GM23248 (cell line): ENCODE measurements at regions not wholly inside any gene's neighbourhood (a gene's known extent, or its start where the extent isn't known, plus 50 kb on each side); places are given as distances from the start of the nearest gene placed in this dataset.
A peak's percentile ranks its signal among the peaks of the same experiment; 100 is the strongest.

Source experiments
- DNase-seq: peaks from one replicate; pipeline ENCODE4 v3.0.0-alpha.2; 2015
- H2AFZ ChIP-seq: fragments of 200-600 bp; sonication (generic); 2 replicates; pipeline ENCODE4 v1.6.1; 2016; ENCODE audit warnings: antibody characterized with exemption
- H3F3A ChIP-seq: fragments of 200-600 bp; sonication (generic); 2 replicates; pipeline ENCODE4 v1.6.1; 2016; ENCODE audit warnings: mild to moderate bottlenecking, antibody characterized with exemption, mixed run types; ENCODE audit not compliant: insufficient read depth
- H3K27ac ChIP-seq: fragments of 200-600 bp; sonication (generic); 2 replicates; pipeline ENCODE4 v1.5.1; 2016; ENCODE audit warnings: mild to moderate bottlenecking
- H3K27me3 ChIP-seq: fragments of 200-600 bp; sonication (generic); replicated peaks from 2 replicates; pipeline ENCODE4 v1.6.1; 2016; ENCODE audit warnings: mild to moderate bottlenecking; ENCODE audit not compliant: insufficient read depth
- H3K36me3 ChIP-seq: fragments of 200-600 bp; sonication (generic); 2 replicates; pipeline ENCODE4 v1.6.1; 2016; ENCODE audit warnings: low read depth, mild to moderate bottlenecking
- H3K4me1 ChIP-seq: fragments of 200-600 bp; sonication (generic); 2 replicates; pipeline ENCODE4 v1.6.1; 2016; ENCODE audit warnings: mild to moderate bottlenecking; ENCODE audit not compliant: insufficient read depth
- H3K4me2 ChIP-seq: fragments of 200-600 bp; sonication (generic); one replicate; pipeline ENCODE4 v1.6.1; 2016; ENCODE audit warnings: mild to moderate bottlenecking; ENCODE audit not compliant: unreplicated experiment
- H3K4me3 ChIP-seq: fragments of 200-600 bp; sonication (generic); 2 replicates; pipeline ENCODE4 v1.5.1; 2016; ENCODE audit warnings: mild to moderate bottlenecking
- H3K79me2 ChIP-seq: fragments of 200-600 bp; sonication (generic); 2 replicates; pipeline ENCODE4 v1.6.1; 2016; ENCODE audit warnings: mild to moderate bottlenecking; ENCODE audit not compliant: insufficient read depth
- H3K9ac ChIP-seq: fragments of 200-600 bp; sonication (generic); 2 replicates; pipeline ENCODE4 v1.6.1; 2016; ENCODE audit warnings: mild to moderate bottlenecking
- H3K9me2 ChIP-seq: fragments of 200-600 bp; sonication (generic); 2 replicates; pipeline ENCODE4 v1.6.1; 2016; ENCODE audit warnings: mixed run types, mild to moderate bottlenecking, moderate library complexity; ENCODE audit not compliant: insufficient read depth
- H3K9me3 ChIP-seq: fragments of 200-600 bp; sonication (generic); one replicate; pipeline ENCODE4 v1.6.1; 2017; ENCODE audit warnings: low read depth
- H4K20me1 ChIP-seq: fragments of 200-600 bp; sonication (generic); 2 replicates; pipeline ENCODE4 v1.6.0; 2016; ENCODE audit not compliant: insufficient read depth
- EZH2 ChIP-seq: fragments of 200-600 bp; sonication (generic); IDR thresholded peaks from 2 replicates; pipeline ENCODE4 v1.6.1; 2018; ENCODE audit warnings: antibody characterized with exemption, mild to moderate bottlenecking; ENCODE audit not compliant: insufficient read depth, poor library complexity, severe bottlenecking
- EZH2phosphoT487 ChIP-seq: fragments of 200-600 bp; sonication (generic); IDR thresholded peaks from 2 replicates; pipeline ENCODE4 v1.6.1; 2018; ENCODE audit warnings: antibody characterized with exemption, moderate library complexity, mild to moderate bottlenecking, low read depth; ENCODE audit not compliant: insufficient read depth
- WGBS, 2 experiments: methylation state at CpG; one replicate each; pipeline ENCODE4 v1.1.6; 2015 to 2017; ENCODE audit warnings: low lambda C conversion rate in 2 of 2, low coverage in 1 of 2; ENCODE audit errors: missing lambda C conversion rate in 2 of 2; 5-methylcytosine and 5-hydroxymethylcytosine counted together
- in situ Hi-C: fragments of 300-500 bp; cut with MboI; formaldehyde crosslinking; loops from 2 replicates; pipeline ENCODE4 v1.15.0; 2020

- in situ Hi-C loops = no loop called here
Observed at GRCh38 chr2:205904873-205905272, 181.1 kb downstream of the INO80D start.

GRCh38 chr2:205903549-205904129 is 182.3 kb downstream of the INO80D start:
- WGBS, 2 experiments = 32 to 39% methylated on average over 9 to 10 of the region's 10 CpGs

More at GRCh38 chr2:205904873-205905272, 181.1 kb downstream of the INO80D start:
- no peaks in the 10 kb centered on the region for H4K20me1 ChIP-seq
- no peaks in the 10 kb centered on the region for H3K36me3 ChIP-seq
- DNase-seq = no peak
- no peaks in the 10 kb centered on the region for H3K79me2 ChIP-seq
- no peaks in the 10 kb centered on the region for H3K9me2 ChIP-seq
- H3K9ac ChIP-seq = no peak overlapping the region
- WGBS, 2 experiments = 49 to 50% methylated on average over 2 of the region's 2 CpGs
- H3K27me3 ChIP-seq = peaks cover 2% of the 10 kb centered on the region; the same call in 1 of the 2 replicates
- H2AFZ ChIP-seq = no peak overlapping the region
- no peaks in the 10 kb centered on the region for H3F3A ChIP-seq
- H3K4me1 ChIP-seq = no peaks in the 10 kb centered on the region
- no peak overlapping the region for H3K27ac ChIP-seq
- TF ChIP-seq EZH2phosphoT487 (no peak), EZH2 (no peak)
- H3K4me3 ChIP-seq = no peak overlapping the region
- no peaks in the 10 kb centered on the region for H3K9me3 ChIP-seq
- no peak overlapping the region for H3K4me2 ChIP-seq

GRCh38 chr2:205902900-205903237 is 183.1 kb downstream of the INO80D start:
- no peak overlapping the region for H2AFZ ChIP-seq

More at GRCh38 chr2:205903549-205904129, 182.3 kb downstream of the INO80D start:
- Histone ChIP-seq H4K20me1 (no peaks in the 10 kb centered on the region), H3K79me2 (no peaks in the 10 kb centered on the region), H3K9me3 (no peaks in the 10 kb centered on the region), H3K4me3 (no peak overlapping the region), H2AFZ (no peak overlapping the region), H3K4me1 (no peaks in the 10 kb centered on the region), H3K36me3 (no peaks in the 10 kb centered on the region), H3K4me2 (no peak overlapping the region), H3F3A (no peaks in the 10 kb centered on the region), H3K27ac (no peak overlapping the region), H3K9me2 (no peaks in the 10 kb centered on the region), H3K9ac (no peak overlapping the region), H3K27me3 (peaks cover 2% of the 10 kb centered on the region; the same call in 1 of the 2 replicates)
- in situ Hi-C loops = no loop called here
- TF ChIP-seq EZH2 (no peak), EZH2phosphoT487 (no peak)
- peak; percentile 29 for DNase-seq

GRCh38 chr2:205902041-205902899 is 183.7 kb downstream of the INO80D start:
- Histone ChIP-seq H2AFZ (no peak overlapping the region), H3K79me2 (no peaks in the 10 kb centered on the region), H3K4me1 (no peaks in the 10 kb centered on the region), H3K9me3 (no peaks in the 10 kb centered on the region), H3K36me3 (no peaks in the 10 kb centered on the region), H3K27ac (no peak overlapping the region), H3K9me2 (no peaks in the 10 kb centered on the region), H3K4me3 (no peak overlapping the region), H4K20me1 (no peaks in the 10 kb centered on the region), H3K27me3 (peaks cover 2% of the 10 kb centered on the region; the same call in 1 of the 2 replicates), H3F3A (no peaks in the 10 kb centered on the region), H3K4me2 (no peak overlapping the region), H3K9ac (no peak overlapping the region)
- 60% methylated on average over 15 of the region's 15 CpGs for WGBS, 2 experiments
- TF ChIP-seq EZH2 = no peak
- no peak for TF ChIP-seq EZH2phosphoT487
- DNase-seq = peak; percentile 37
- in situ Hi-C loops = no loop called here

More at GRCh38 chr2:205902900-205903237, 183.1 kb downstream of the INO80D start:
- TF ChIP-seq EZH2 = no peak
- no peak for TF ChIP-seq EZH2phosphoT487
- Histone ChIP-seq H3K79me2 (no peaks in the 10 kb centered on the region), H3F3A (no peaks in the 10 kb centered on the region), H3K4me1 (no peaks in the 10 kb centered on the region), H3K4me3 (no peak overlapping the region), H3K9me3 (no peaks in the 10 kb centered on the region), H3K36me3 (no peaks in the 10 kb centered on the region), H3K27me3 (peaks cover 2% of the 10 kb centered on the region; the same call in 1 of the 2 replicates), H4K20me1 (no peaks in the 10 kb centered on the region), H3K9ac (no peak overlapping the region), H3K4me2 (no peak overlapping the region), H3K9me2 (no peaks in the 10 kb centered on the region), H3K27ac (no peak overlapping the region)
- in situ Hi-C loops = no loop called here
- WGBS, 2 experiments = 71 to 72% methylated on average over 5 of the region's 5 CpGs
- DNase-seq = no peak
